K562 (cell line): ENCODE measurements at regions not wholly inside any gene's neighbourhood (a gene's known extent, or its start where the extent isn't known, plus 50 kb on each side); places are given as distances from the start of the nearest gene placed in this dataset.

Experiments used
- ATAC-seq: fragments of 200-7000 bp; cut with Tn5 transposase; 3 replicates; pipeline ENCODE4 v1.9.1; 2020; ENCODE audit warnings: moderate library complexity
- BruUV-seq: library from RNA; stranded (reverse); fragments of 400-500 nt; replicated peaks from 2 replicates; lab custom pipeline; 2021; lab: Mats Ljungman, UMichigan
- CTCF ChIA-PET: fragments of 300-600 bp; formaldehyde crosslinking; extraction: SDS; loops from one replicate; lab custom pipeline; 2021; ENCODE audit warnings: low intra/inter-chr PET ratio; lab: Yijun Ruan, JAX
- POLR2A ChIA-PET: fragments of 300-600, 350-650 bp; sonication (Branson Sonifier 250); formaldehyde crosslinking; extraction: SDS; loops from one replicate; lab custom pipeline; 2021; ENCODE audit warnings: antibody characterized with exemption, inconsistent platforms; lab: Yijun Ruan, JAX
- DNase-seq, 4 experiments: peaks; one replicate each; pipeline versions ENCODE4 v3.0.0 to v3.0.0-alpha.2; 2011 to 2018; ENCODE audit warnings: low spot score in 3 of 4, mixed read lengths in 3 of 4; ENCODE audit errors: extremely low read depth in 1 of 4
- FAIRE-seq: peaks from 2 replicates; lab custom pipeline; 2011; peaks lifted over from hg19 to GRCh38; lab: Jason Lieb, UNC
- H2AFZ ChIP-seq: 2 replicates; pipeline ENCODE4 v1.6.0; 2011; ENCODE audit warnings: low read depth, low read length, control low read depth, inconsistent platforms
- H3K27ac ChIP-seq: fragments of 200-600 bp; 3 replicates; pipeline ENCODE4 v1.8.0; 2011; ENCODE audit warnings: low read depth, mild to moderate bottlenecking, control low read depth, inconsistent platforms, low read length, moderate library complexity, mixed read lengths; ENCODE audit errors: extremely low read depth
- H3K27me3 ChIP-seq, 2 experiments: fragments of 300-600 bp in 1 of 2; 2 replicates in 1 of 2; 3 replicates in 1 of 2; pipeline versions ENCODE4 v1.6.0 to v1.8.0; 2011; ENCODE audit warnings: inconsistent platforms in 2 of 2, low read length in 2 of 2, mild to moderate bottlenecking in 1 of 2, mixed read lengths in 1 of 2, moderate library complexity in 1 of 2; ENCODE audit not compliant: control insufficient read depth in 2 of 2, insufficient read depth in 2 of 2
- H3K36me3 ChIP-seq: fragments of 300-600 bp; 3 replicates; pipeline ENCODE4 v1.8.0; 2011; ENCODE audit warnings: mild to moderate bottlenecking, low read length, inconsistent platforms; ENCODE audit not compliant: control insufficient read depth, insufficient read depth
- H3K4me1 ChIP-seq, 2 experiments: fragments of 200-600 bp in 1 of 2; replicated peaks in 1 of 2; 2 replicates in 1 of 2; 3 replicates in 1 of 2; pipeline versions ENCODE4 v1.5.1 to v1.8.0; 2011; ENCODE audit warnings: inconsistent platforms in 2 of 2, low read length in 2 of 2, mild to moderate bottlenecking in 1 of 2, mixed read lengths in 1 of 2, moderate library complexity in 1 of 2; ENCODE audit not compliant: control insufficient read depth in 2 of 2, insufficient read depth in 2 of 2
- H3K4me2 ChIP-seq: 2 replicates; pipeline ENCODE4 v1.6.1; 2011; ENCODE audit warnings: low read length, control low read depth, inconsistent platforms, mixed read lengths; ENCODE audit not compliant: insufficient read depth
- H3K4me3 ChIP-seq: fragments of 200-600 bp; sonication (generic), shearing (Covaris generic); 2 replicates; pipeline ENCODE4 v1.5.1; 2016; ENCODE audit warnings: control low read depth, inconsistent platforms
- H3K79me2 ChIP-seq: fragments of 200-600 bp; 3 replicates; pipeline ENCODE4 v1.8.0; 2011; ENCODE audit warnings: low read length, inconsistent platforms; ENCODE audit not compliant: control insufficient read depth, insufficient read depth
- H3K9ac ChIP-seq, 2 experiments: 2 replicates each; pipeline versions ENCODE4 v1.6.0 to v1.6.1; 2011; ENCODE audit warnings: low read depth in 2 of 2, low read length in 2 of 2, control low read depth in 1 of 2, inconsistent platforms in 1 of 2, mild to moderate bottlenecking in 1 of 2, mixed read lengths in 1 of 2; ENCODE audit not compliant: insufficient read depth in 1 of 2
- H3K9me1 ChIP-seq: one replicate; pipeline ENCODE4 v1.6.0; 2011; ENCODE audit warnings: inconsistent platforms, mild to moderate bottlenecking, low read length, moderate library complexity; ENCODE audit not compliant: control insufficient read depth, insufficient read depth
- H3K9me3 ChIP-seq: replicated peaks from 2 replicates; pipeline ENCODE4 v1.5.1; 2011; ENCODE audit warnings: low read depth, low read length, inconsistent platforms; ENCODE audit not compliant: control insufficient read depth, insufficient read depth
- H4K20me1 ChIP-seq: replicated peaks from 2 replicates; pipeline ENCODE4 v1.6.1; 2011; ENCODE audit warnings: low read length, inconsistent platforms, mixed read lengths; ENCODE audit not compliant: control insufficient read depth, insufficient read depth
- ELF4 ChIP-seq: fragments of 450-650 bp; formaldehyde crosslinking; IDR thresholded peaks from 2 replicates; pipeline ENCODE4 v1.4.0; 2022; ENCODE audit warnings: missing genetic modification characterization
- ERF ChIP-seq: fragments of 450-650 bp; formaldehyde crosslinking; IDR thresholded peaks from 2 replicates; pipeline ENCODE4 v1.4.0; 2020; ENCODE audit warnings: mild to moderate bottlenecking, mixed read lengths
- LARP7 ChIP-seq: fragments of 450-650 bp; IDR thresholded peaks from 2 replicates; pipeline ENCODE4 v1.6.1; 2016
- NR4A1 ChIP-seq, 2 experiments: fragments of 250-450 bp in 1 of 2; fragments of 450-650 bp in 1 of 2; sonication (Bioruptor Pico) in 1 of 2; IDR thresholded peaks; 2 replicates each; pipeline versions ENCODE4 v1.4.0 to v1.6.1; 2016 to 2020; ENCODE audit warnings: mild to moderate bottlenecking in 2 of 2, missing compliant biosample characterization in 1 of 2, missing genetic modification characterization in 1 of 2, moderate library complexity in 1 of 2
- PTBP1 ChIP-seq: fragments of 200-400 bp; formaldehyde crosslinking; IDR thresholded peaks from 2 replicates; pipeline ENCODE4 v1.6.1; 2017; ENCODE audit warnings: low read depth, low read length
- TEAD4 ChIP-seq, 2 experiments: sonication (generic) in 1 of 2; formaldehyde crosslinking in 1 of 2; IDR thresholded peaks; 2 replicates each; pipeline versions ENCODE4 v1.6.1 to v1.8.0; 2012 to 2022; ENCODE audit warnings: borderline replicate concordance in 1 of 2, inconsistent platforms in 1 of 2, low read length in 1 of 2, mild to moderate bottlenecking in 1 of 2, missing genetic modification reagents in 1 of 2
- ZNF232 ChIP-seq: sonication (generic); formaldehyde crosslinking; IDR thresholded peaks from 2 replicates; pipeline ENCODE4 v1.8.0; 2022; ENCODE audit warnings: mild to moderate bottlenecking, missing genetic modification reagents
- ZNF239 ChIP-seq: fragments of 250-450 bp; sonication (Bioruptor Pico); IDR thresholded peaks from 2 replicates; pipeline ENCODE4 v1.4.0; 2020; ENCODE audit warnings: mild to moderate bottlenecking
- ZNF347 ChIP-seq: fragments of 450-650 bp; formaldehyde crosslinking; IDR thresholded peaks from 2 replicates; pipeline ENCODE4 v1.4.0; 2020; ENCODE audit warnings: low read depth, mild to moderate bottlenecking, moderate library complexity
- ZNF79 ChIP-seq: fragments of 250-450 bp; sonication (Bioruptor Pico); IDR thresholded peaks from 2 replicates; pipeline ENCODE4 v1.4.0; 2020; ENCODE audit warnings: low read depth, mild to moderate bottlenecking, moderate library complexity
- WGBS: fragments of 100-300 bp; shearing (Covaris generic); methylation state at CpG from one replicate; pipeline ENCODE4 v1.1.6; 2016; ENCODE audit warnings: low coverage, mixed read lengths; ENCODE audit not compliant: insufficient coverage; ENCODE audit errors: missing lambda C conversion rate; 5-methylcytosine and 5-hydroxymethylcytosine counted together
- in situ Hi-C: fragments of 300-500 bp; cut with MboI; formaldehyde crosslinking; loops from 4 replicates; pipeline ENCODE4 v1.15.0; 2018; ENCODE audit warnings: inconsistent platforms, mixed read lengths
- intact Hi-C: fragments of 100-400 bp; cut with micrococcal nuclease; formaldehyde crosslinking; loops from 2 replicates; pipeline ENCODE4 v1.14.2; 2022
- TF ChIP-seq, protein P1 (sequence below): sonication (generic); formaldehyde crosslinking; IDR thresholded peaks from 2 replicates; pipeline ENCODE4 v1.8.0; 2022; ENCODE audit warnings: mild to moderate bottlenecking, missing genetic modification reagents

DNA sequence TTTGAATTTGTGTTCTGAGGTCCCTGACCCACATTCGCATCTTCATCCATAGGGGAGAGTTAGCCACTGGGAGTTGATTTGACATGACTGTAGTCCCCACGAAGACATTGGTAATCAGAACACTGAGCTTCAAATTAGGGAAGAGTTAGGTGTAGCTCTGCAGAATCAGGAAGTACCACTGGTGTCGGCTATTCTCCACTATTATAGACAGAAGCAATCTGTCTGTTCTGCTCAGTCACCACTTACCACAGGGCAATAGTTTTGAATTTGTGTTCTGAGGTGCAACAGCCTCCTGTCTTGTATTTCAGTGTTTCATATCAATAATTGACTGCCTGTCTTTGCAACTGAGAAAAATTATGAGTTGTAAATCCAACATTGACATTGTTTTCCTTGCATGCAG, 407.6 kb downstream of the LRFN5 start:
- ATAC-seq (no peak), FAIRE-seq (no peak), DNase-seq (no peak)
- intact Hi-C loops = no loop called here
- H2AFZ ChIP-seq = no peak overlapping the region
- H3K4me2 ChIP-seq = no peak overlapping the region
- H3K79me2 ChIP-seq = no peaks in the 10 kb centered on the region
- H3K9me1 ChIP-seq = no peaks in the 10 kb centered on the region
- H3K9me3 ChIP-seq = no peaks in the 10 kb centered on the region
- WGBS = 0% methylated on average over 3 of the region's 3 CpGs
- no peaks in the 10 kb centered on the region for H3K4me1 ChIP-seq
- in situ Hi-C loops = no loop called here
- POLR2A ChIA-PET = no interaction called here
- no peaks in the 10 kb centered on the region for H4K20me1 ChIP-seq
- no peak for TF ChIP-seq TEAD4 (IDR thresholded peaks at IDR 0.05; ENCODE audit: low read length)
- no peak for TF ChIP-seq TEAD4 (CRISPR knock-in tag; IDR thresholded peaks at IDR 0.05; ENCODE audit: borderline replicate concordance)
- TF ChIP-seq, protein P1, sequence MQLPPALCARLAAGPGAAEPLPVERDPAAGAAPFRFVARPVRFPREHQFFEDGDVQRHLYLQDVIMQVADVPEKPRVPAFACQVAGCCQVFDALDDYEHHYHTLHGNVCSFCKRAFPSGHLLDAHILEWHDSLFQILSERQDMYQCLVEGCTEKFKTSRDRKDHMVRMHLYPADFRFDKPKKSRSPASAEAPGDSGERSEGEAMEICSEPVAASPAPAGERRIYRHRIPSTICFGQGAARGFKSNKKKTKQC (CRISPR knock-in tag) = no peak
- TF ChIP-seq ZNF347 (CRISPR knock-in tag) = no peak
- TF ChIP-seq LARP7 = no peak
- TF ChIP-seq NR4A1 (CRISPR knock-in tag; IDR thresholded peaks at IDR 0.05) = no peak
- TF ChIP-seq NR4A1 (tag; IDR thresholded peaks at IDR 0.05) = no peak
- TF ChIP-seq ELF4 (CRISPR knock-in tag) = no peak
- no peak for TF ChIP-seq PTBP1
- no peak for TF ChIP-seq ERF (CRISPR knock-in tag)
- no peak for TF ChIP-seq ZNF232 (CRISPR knock-in tag)
- TF ChIP-seq ZNF239 (CRISPR knock-in tag) = no peak
- no peak for TF ChIP-seq ZNF79
- H3K27me3 ChIP-seq = no peaks in the 10 kb centered on the region
- no peak overlapping the region for H3K9ac ChIP-seq
- CTCF ChIA-PET = no interaction called here
- H3K36me3 ChIP-seq = no peaks in the 10 kb centered on the region
- no TSS peak for BruUV-seq
- H3K4me3 ChIP-seq = no peak overlapping the region
- no peak overlapping the region for H3K27ac ChIP-seq
